ENCODE measurements at regions not wholly inside any gene's neighbourhood (a gene's known extent, or its start where the extent isn't known, plus 50 kb on each side); places are given as distances from the start of the nearest gene placed in this dataset.
A peak's percentile ranks its signal among the peaks of the same experiment; 100 is the strongest.

DNA sequence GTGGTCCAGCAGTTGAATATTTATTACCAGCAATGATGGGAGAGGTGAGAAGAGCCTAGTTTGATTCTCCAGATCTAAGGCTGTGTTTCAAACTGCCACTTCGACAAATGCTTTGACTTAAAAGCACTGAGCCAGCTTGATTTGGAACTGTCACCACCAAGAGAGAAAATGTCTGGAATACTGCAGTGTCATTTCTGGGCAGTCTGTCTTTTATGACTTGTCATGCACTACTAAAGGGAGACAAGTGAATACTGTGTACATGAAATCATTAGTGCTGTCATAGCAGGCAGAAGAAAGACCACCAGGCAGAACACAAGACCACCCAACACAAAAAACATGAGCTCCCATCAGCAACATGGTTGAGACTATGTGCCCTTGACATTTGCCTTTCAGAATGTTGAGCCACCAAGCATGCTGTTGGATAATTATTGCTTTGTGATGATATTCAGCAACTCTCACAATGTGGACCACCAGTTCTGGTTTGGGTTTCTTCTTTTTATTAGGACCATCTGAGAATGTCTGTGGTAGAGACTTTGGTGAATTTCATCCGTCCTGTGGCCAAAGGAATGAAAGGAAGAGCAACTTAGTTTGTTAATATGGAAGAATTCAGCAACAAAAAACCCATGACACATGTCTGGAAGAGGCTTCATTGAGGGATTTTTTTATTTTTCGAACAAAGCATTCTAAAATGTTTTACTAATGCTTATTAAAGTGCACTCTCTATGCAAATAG lies 125.8 kb downstream of the NTMT2 start:
- ATAC-seq = peak in 1 of 4 donors; percentile 53

DNA sequence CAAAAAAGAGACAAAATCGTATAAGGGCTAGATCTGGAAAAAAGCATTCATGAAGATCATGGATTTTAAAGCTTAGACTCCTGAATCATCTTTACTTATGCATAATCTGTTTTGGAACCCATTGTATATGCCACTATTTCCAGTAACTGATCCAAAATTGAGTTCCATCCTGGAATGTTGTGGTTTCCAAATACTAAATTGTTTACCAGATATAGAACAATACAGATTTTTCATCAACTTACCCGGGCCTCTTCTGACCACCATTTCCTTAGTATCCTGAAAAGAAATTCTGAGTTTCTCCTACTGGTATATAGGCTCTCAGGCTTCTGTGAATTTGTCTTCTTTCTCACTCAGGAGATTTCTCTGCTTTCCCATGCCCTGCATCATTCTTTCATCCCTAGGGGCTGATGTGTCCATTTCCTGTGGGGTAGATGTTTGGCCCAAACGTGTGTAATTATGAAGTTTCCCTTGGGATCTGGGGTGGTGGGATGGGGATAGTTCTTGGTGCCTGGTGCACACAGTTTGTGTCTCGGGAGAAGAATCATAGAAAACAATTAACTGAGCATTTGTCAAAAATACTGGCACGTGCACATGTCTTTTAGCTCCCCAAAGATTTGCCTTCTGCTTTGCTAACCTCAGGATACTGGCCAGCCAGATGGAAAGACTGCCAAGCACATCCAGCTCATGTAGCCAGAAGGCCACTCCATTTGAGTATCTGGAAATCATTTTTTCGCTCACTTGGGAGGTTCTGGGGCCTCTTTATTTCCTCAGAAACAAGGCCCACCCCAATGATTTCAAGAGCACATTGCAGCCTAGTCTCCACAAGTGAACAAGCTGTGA lies 127.8 kb downstream of the NTMT2 start:
- intact Hi-C loops (cut with DNase I) = no loop called here
- Histone ChIP-seq H3K9me3 (no peaks in the 10 kb centered on the region), H3K4me1 (peaks cover 0 to 26% (median 0%) of the 10 kb centered on the region in 12 donors), H3K4me3 (no peak overlapping the region), H3K36me3 (no peaks in the 10 kb centered on the region), H3K27ac (peak overlapping the region in 8 of 12 donors; percentile 32 to 59 (median 48)), H3K27me3 (no peaks in the 10 kb centered on the region)
- DNase-seq (peak in 4 of 5 donors; percentile 18 to 57 (median 35)), ATAC-seq (peak in 3 of 4 donors; percentile 53 to 73 (median 70))
- TF ChIP-seq, protein P1, sequence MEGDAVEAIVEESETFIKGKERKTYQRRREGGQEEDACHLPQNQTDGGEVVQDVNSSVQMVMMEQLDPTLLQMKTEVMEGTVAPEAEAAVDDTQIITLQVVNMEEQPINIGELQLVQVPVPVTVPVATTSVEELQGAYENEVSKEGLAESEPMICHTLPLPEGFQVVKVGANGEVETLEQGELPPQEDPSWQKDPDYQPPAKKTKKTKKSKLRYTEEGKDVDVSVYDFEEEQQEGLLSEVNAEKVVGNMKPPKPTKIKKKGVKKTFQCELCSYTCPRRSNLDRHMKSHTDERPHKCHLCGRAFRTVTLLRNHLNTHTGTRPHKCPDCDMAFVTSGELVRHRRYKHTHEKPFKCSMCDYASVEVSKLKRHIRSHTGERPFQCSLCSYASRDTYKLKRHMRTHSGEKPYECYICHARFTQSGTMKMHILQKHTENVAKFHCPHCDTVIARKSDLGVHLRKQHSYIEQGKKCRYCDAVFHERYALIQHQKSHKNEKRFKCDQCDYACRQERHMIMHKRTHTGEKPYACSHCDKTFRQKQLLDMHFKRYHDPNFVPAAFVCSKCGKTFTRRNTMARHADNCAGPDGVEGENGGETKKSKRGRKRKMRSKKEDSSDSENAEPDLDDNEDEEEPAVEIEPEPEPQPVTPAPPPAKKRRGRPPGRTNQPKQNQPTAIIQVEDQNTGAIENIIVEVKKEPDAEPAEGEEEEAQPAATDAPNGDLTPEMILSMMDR (IDR thresholded peaks at IDR 0.05) = no peak
- no peak for TF ChIP-seq POLR2A (IDR thresholded peaks at IDR 0.05)
- WGBS, 4 donors = 48 to 66% (median 56%) methylated on average over 6 of the region's 6 CpGs

More for the DNA sequence above, 125.8 kb downstream of the NTMT2 start:
- H3K9me3 ChIP-seq = no peaks in the 10 kb centered on the region
- H3K4me1 ChIP-seq = peaks cover 0 to 26% (median 0%) of the 10 kb centered on the region in 12 donors
- intact Hi-C loops (cut with DNase I) = no loop called here
- no peak for TF ChIP-seq POLR2A (IDR thresholded peaks at IDR 0.05)
- TF ChIP-seq, protein P1 (IDR thresholded peaks at IDR 0.05) = no peak
- H3K27ac ChIP-seq = peak overlapping the region in 1 of 12 donors; percentile 26
- WGBS, 4 donors = 55 to 62% (median 59%) methylated on average over 3 of the region's 3 CpGs
- H3K27me3 ChIP-seq = no peaks in the 10 kb centered on the region
- H3K4me3 ChIP-seq = no peak overlapping the region
- H3K36me3 ChIP-seq = no peaks in the 10 kb centered on the region
- no peak for DNase-seq

GRCh38 chr1:170274131-170274501 lies 128.4 kb downstream of the NTMT2 start:
- peaks cover 0 to 26% (median 0%) of the 10 kb centered on the region in 12 donors for H3K4me1 ChIP-seq
- no peaks in the 10 kb centered on the region for H3K9me3 ChIP-seq
- no peak for TF ChIP-seq POLR2A (IDR thresholded peaks at IDR 0.05)
- TF ChIP-seq, protein P1 (IDR thresholded peaks at IDR 0.05) = no peak
- no peaks in the 10 kb centered on the region for H3K27me3 ChIP-seq
- H3K27ac ChIP-seq = peak overlapping the region in 6 of 12 donors; percentile 27 to 59 (median 50)
- DNase-seq (no peak), ATAC-seq (no peak)
- no peaks in the 10 kb centered on the region for H3K36me3 ChIP-seq
- WGBS, 4 donors = 60 to 80% (median 71%) methylated on average over 5 of the region's 5 CpGs
- intact Hi-C loops (cut with DNase I) = no loop called here
- H3K4me3 ChIP-seq = no peak overlapping the region

DNA sequence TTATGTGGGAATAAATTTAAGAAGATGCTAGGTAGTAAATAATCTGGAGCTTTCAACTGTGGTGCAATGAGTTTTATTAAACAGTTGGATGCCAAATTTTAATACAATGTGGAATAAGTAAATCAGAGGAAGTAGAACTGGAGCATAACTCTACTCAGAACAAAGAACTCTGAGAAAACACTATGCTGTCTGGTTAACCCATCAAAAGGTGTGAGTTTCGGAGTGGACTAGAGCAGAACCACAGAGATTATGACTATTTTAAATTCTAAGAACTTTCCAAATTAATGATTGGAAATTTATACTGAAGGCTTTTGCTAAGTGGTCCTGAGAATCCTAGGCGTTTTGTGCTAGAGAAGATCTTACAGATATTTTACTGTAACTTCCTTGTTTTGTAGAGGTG lies 132.2 kb downstream of the NTMT2 start:
- H3K9me3 ChIP-seq = no peaks in the 10 kb centered on the region
- WGBS, 4 donors = 70 to 79% (median 77%) methylated on average over 2 of the region's 2 CpGs
- no peak overlapping the region for H3K27ac ChIP-seq
- ATAC-seq (no peak), DNase-seq (no peak)
- intact Hi-C loops (cut with DNase I) = no loop called here
- H3K4me3 ChIP-seq = no peak overlapping the region
- peaks cover 0 to 19% (median 0%) of the 10 kb centered on the region in 12 donors for H3K4me1 ChIP-seq
- H3K36me3 ChIP-seq = no peaks in the 10 kb centered on the region
- TF ChIP-seq POLR2A (IDR thresholded peaks at IDR 0.05) = no peak
- TF ChIP-seq, protein P1 (IDR thresholded peaks at IDR 0.05) = no peak
- H3K27me3 ChIP-seq = no peaks in the 10 kb centered on the region

Data from heart left ventricle (tissue), 16 donors.